GM18517 (cell line): ENCODE measurements at regions not wholly inside any gene's neighbourhood (a gene's known extent, or its start where the extent isn't known, plus 50 kb on each side); places are given as distances from the start of the nearest gene placed in this dataset.
"Not testable (repeated sequence)": the region's sequence is repeated elsewhere in the genome, so short reads cannot be mapped to it uniquely, and the experiment has no call there.

Experiments used
- ATAC-seq: cut with Tn5 transposase; IDR thresholded peaks from one replicate; pipeline ENCODE4 v1.9.1; 2021; ENCODE audit warnings: mild to moderate bottlenecking, moderate library complexity; ENCODE audit not compliant: unreplicated experiment

GRCh38 chr20:6355754-6356451 lies 233.1 kb upstream of the FERMT1 start:
- no peak for ATAC-seq

GRCh38 chr20:6348908-6349307 lies 226.1 kb upstream of the FERMT1 start:
- no peak for ATAC-seq

- no peak for ATAC-seq
Observed at GRCh38 chr20:6347916-6348315, 225.1 kb upstream of the FERMT1 start.

GRCh38 chr20:6341491-6341890 lies 218.7 kb upstream of the FERMT1 start:
- no peak for ATAC-seq

- no peak for ATAC-seq
Observed at GRCh38 chr20:6339176-6339575, 216.3 kb upstream of the FERMT1 start.

GRCh38 chr20:6333110-6333509 lies 210.3 kb upstream of the FERMT1 start:
- no peak for ATAC-seq

- not testable (repeated sequence) for ATAC-seq
Observed at GRCh38 chr20:6321235-6321634, 198.4 kb upstream of the FERMT1 start.

- no peak for ATAC-seq
Observed at GRCh38 chr20:6311841-6312655, 189.2 kb upstream of the FERMT1 start.

- no peak for ATAC-seq
Observed at GRCh38 chr20:6311097-6311496, 188.3 kb upstream of the FERMT1 start.

GRCh38 chr20:6305536-6305935 lies 182.7 kb upstream of the FERMT1 start:
- ATAC-seq, result no peak

- no peak for ATAC-seq
Observed at GRCh38 chr20:6302041-6302440, 179.2 kb upstream of the FERMT1 start.

- ATAC-seq, result no peak
Observed at GRCh38 chr20:6299456-6299855, 176.6 kb upstream of the FERMT1 start.

- no peak for ATAC-seq
Observed at GRCh38 chr20:6298049-6298448, 175.2 kb upstream of the FERMT1 start.

- no peak for ATAC-seq
Observed at GRCh38 chr20:6295867-6296256, 173.0 kb upstream of the FERMT1 start.

GRCh38 chr20:6295127-6295866 lies 172.5 kb upstream of the FERMT1 start:
- ATAC-seq, result no peak

GRCh38 chr20:6287471-6287870 lies 164.6 kb upstream of the FERMT1 start:
- ATAC-seq, result no peak

GRCh38 chr20:6282642-6283041 lies 159.8 kb upstream of the FERMT1 start:
- no peak for ATAC-seq

GRCh38 chr20:6277661-6278240 lies 154.9 kb upstream of the FERMT1 start:
- ATAC-seq, result no peak

- ATAC-seq, result not testable (repeated sequence)
Observed at GRCh38 chr20:6270404-6270803, 147.6 kb upstream of the FERMT1 start.

- ATAC-seq, result no peak
Observed at GRCh38 chr20:6269168-6269873, 146.5 kb upstream of the FERMT1 start.
